DND-41 (cell line): ENCODE measurements at regions not wholly inside any gene's neighbourhood (a gene's known extent, or its start where the extent isn't known, plus 50 kb on each side); places are given as distances from the start of the nearest gene placed in this dataset.

ENCODE experiments used
- ATAC-seq: fragments of 200-7000 bp; cut with Tn5 transposase; 3 replicates; pipeline ENCODE4 v1.9.1; 2021; ENCODE audit warnings: low read depth; ENCODE audit not compliant: insufficient read depth
- DNase-seq: peaks from one replicate; pipeline ENCODE4 v3.0.0-alpha.2; 2020
- H2AFZ ChIP-seq: 2 replicates; pipeline ENCODE4 v1.6.0; 2012; ENCODE audit warnings: low read depth, low read length
- H3K27ac ChIP-seq: 2 replicates; pipeline ENCODE4 v1.5.1; 2012; ENCODE audit warnings: low read length, inconsistent platforms
- H3K27me3 ChIP-seq: fragments of 200-600 bp; sonication (generic); 2 replicates; pipeline ENCODE4 v1.6.0; 2012; ENCODE audit warnings: low read length, mild to moderate bottlenecking, inconsistent platforms; ENCODE audit not compliant: insufficient read depth, poor library complexity
- H3K36me3 ChIP-seq: 2 replicates; pipeline ENCODE4 v1.5.1; 2012; ENCODE audit warnings: low read length, inconsistent platforms; ENCODE audit not compliant: insufficient read depth
- H3K4me1 ChIP-seq: 2 replicates; pipeline ENCODE4 v1.5.1; 2012; ENCODE audit warnings: mild to moderate bottlenecking, low read length; ENCODE audit not compliant: insufficient read depth
- H3K4me2 ChIP-seq: 2 replicates; pipeline ENCODE4 v1.6.0; 2012; ENCODE audit warnings: mild to moderate bottlenecking, moderate library complexity, low read length, inconsistent platforms; ENCODE audit not compliant: insufficient read depth
- H3K4me3 ChIP-seq, 2 experiments: fragments of 200-600 bp in 1 of 2; shearing (Covaris generic) in 1 of 2; 2 replicates each; pipeline ENCODE4 v1.5.1; 2012 to 2016; ENCODE audit warnings: inconsistent platforms in 2 of 2, low read length in 2 of 2, mild to moderate bottlenecking in 2 of 2, low read depth in 1 of 2, moderate library complexity in 1 of 2
- H3K79me2 ChIP-seq: 2 replicates; pipeline ENCODE4 v1.6.0; 2012; ENCODE audit warnings: low read length, inconsistent platforms; ENCODE audit not compliant: insufficient read depth
- H3K9ac ChIP-seq: 2 replicates; pipeline ENCODE4 v1.6.0; 2012; ENCODE audit warnings: low read depth, mild to moderate bottlenecking, inconsistent platforms, low read length, moderate library complexity
- H3K9me3 ChIP-seq: 2 replicates; pipeline ENCODE4 v1.5.1; 2012; ENCODE audit warnings: low read length, moderate library complexity, mild to moderate bottlenecking, inconsistent platforms; ENCODE audit not compliant: insufficient read depth, severe bottlenecking
- H4K20me1 ChIP-seq: 2 replicates; pipeline ENCODE4 v1.6.0; 2012; ENCODE audit warnings: low read length; ENCODE audit not compliant: insufficient read depth
- EZH2 ChIP-seq: IDR thresholded peaks from 3 replicates; pipeline ENCODE4 v1.6.1; 2012; ENCODE audit warnings: borderline replicate concordance, low read depth, mild to moderate bottlenecking, moderate library complexity, low read length, inconsistent platforms; ENCODE audit not compliant: severe bottlenecking
- TF ChIP-seq, protein P1 (sequence below): IDR thresholded peaks from 2 replicates; pipeline ENCODE4 v1.5.1; 2012; ENCODE audit warnings: borderline replicate concordance, low read length, moderate library complexity, mild to moderate bottlenecking; ENCODE audit not compliant: poor library complexity, severe bottlenecking; ENCODE audit errors: extremely low read depth

DNA sequence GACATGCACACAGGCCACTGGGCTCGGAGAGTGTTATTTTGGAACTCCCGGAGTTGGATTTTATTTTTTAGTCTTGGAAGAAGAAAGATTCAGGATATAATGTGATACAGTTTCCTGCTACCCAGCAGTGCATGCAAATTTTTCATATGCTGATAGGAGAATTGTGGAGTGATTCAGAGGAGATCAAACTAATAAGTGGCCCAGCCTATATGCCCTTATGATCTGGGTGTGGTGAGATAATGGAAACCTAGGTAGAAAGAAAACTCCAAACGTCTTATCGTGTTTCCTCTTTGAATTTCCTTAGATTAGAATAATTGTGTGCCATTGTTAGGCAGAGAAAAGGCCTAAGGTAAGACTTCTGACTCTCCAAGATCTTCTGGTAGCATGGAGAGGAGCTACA lies 401.2 kb upstream of the BTBD3 start:
- H3K36me3 ChIP-seq = no peaks in the 10 kb centered on the region
- no peak overlapping the region for H3K4me2 ChIP-seq
- ATAC-seq (no peak), DNase-seq (no peak)
- no peak overlapping the region for H3K4me3 ChIP-seq
- no peak overlapping the region for H2AFZ ChIP-seq
- H3K27me3 ChIP-seq = no peaks in the 10 kb centered on the region
- no peak overlapping the region for H3K27ac ChIP-seq
- H3K79me2 ChIP-seq = no peaks in the 10 kb centered on the region
- no peaks in the 10 kb centered on the region for H4K20me1 ChIP-seq
- no peak overlapping the region for H3K9ac ChIP-seq
- H3K9me3 ChIP-seq = no peaks in the 10 kb centered on the region
- H3K4me1 ChIP-seq = no peaks in the 10 kb centered on the region
- no peak for TF ChIP-seq EZH2
- TF ChIP-seq, protein P1, sequence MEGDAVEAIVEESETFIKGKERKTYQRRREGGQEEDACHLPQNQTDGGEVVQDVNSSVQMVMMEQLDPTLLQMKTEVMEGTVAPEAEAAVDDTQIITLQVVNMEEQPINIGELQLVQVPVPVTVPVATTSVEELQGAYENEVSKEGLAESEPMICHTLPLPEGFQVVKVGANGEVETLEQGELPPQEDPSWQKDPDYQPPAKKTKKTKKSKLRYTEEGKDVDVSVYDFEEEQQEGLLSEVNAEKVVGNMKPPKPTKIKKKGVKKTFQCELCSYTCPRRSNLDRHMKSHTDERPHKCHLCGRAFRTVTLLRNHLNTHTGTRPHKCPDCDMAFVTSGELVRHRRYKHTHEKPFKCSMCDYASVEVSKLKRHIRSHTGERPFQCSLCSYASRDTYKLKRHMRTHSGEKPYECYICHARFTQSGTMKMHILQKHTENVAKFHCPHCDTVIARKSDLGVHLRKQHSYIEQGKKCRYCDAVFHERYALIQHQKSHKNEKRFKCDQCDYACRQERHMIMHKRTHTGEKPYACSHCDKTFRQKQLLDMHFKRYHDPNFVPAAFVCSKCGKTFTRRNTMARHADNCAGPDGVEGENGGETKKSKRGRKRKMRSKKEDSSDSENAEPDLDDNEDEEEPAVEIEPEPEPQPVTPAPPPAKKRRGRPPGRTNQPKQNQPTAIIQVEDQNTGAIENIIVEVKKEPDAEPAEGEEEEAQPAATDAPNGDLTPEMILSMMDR = no peak

DNA sequence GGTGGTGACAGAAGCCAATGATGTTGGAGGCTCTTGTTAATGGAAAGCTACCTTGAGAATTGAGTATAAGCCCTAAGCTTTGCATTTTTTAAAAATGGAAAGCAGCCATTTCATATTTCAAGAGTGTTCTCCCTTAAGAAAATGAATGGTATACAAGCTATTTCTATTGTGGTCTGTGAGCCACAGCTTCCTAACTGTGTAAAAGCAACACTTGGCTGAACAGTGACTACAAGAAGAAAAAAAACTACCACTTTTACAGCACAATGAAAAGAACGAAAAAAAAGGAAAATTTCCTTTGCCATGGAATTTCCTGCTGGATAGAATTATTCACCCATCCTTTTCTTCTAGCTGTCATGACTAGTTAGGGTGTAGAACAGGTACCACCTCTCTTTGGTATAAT lies 397.1 kb upstream of the BTBD3 start:
- H3K4me2 ChIP-seq = no peak overlapping the region
- H3K36me3 ChIP-seq = no peaks in the 10 kb centered on the region
- no peaks in the 10 kb centered on the region for H4K20me1 ChIP-seq
- no peak for ATAC-seq
- no peaks in the 10 kb centered on the region for H3K27me3 ChIP-seq
- no peaks in the 10 kb centered on the region for H3K9me3 ChIP-seq
- no peak overlapping the region for H3K27ac ChIP-seq
- H3K4me3 ChIP-seq = no peak overlapping the region
- no peaks in the 10 kb centered on the region for H3K4me1 ChIP-seq
- DNase-seq = no peak
- TF ChIP-seq, protein P1 = no peak
- TF ChIP-seq EZH2 = no peak
- no peak overlapping the region for H3K9ac ChIP-seq
- no peaks in the 10 kb centered on the region for H3K79me2 ChIP-seq
- H2AFZ ChIP-seq = no peak overlapping the region

DNA sequence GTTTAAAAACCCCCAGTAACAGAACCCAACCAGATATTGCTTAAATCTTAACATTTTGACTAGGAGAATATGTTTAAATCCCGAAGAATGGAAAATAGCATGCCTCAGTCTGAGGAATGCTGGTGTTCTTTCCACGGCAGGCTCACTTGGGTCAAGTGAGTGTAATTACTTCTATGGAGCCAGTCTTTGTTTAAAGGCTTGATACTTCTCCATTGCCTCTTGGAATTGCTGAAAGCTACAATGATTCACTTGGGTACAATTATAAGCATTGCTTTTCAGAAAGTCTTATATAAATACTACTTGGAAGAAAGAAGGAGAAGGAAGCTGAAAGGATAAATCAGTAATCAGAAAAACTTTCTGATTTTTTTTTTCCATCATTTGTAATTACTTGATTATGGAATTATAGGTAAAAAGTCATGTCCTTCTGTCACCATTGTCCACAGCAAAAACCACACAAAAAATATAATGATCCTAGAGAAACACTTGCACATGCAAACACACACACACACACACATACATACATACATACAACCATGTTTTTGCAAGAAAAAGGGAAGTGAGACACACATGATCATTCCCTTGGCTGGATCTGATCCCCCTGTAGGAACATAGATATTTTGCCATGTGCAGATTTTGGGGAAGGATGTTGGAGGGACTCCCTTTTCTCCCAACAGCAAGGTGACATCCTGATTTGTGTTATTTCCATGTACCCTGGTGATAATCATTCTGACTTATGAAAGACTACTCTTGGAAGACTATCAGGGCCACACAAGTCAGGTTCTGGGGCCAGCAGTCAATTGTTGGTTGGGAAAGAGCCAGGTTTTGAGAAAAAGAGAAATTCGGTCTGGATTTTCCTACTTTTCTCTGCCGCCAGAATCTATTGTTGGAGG lies 396.0 kb upstream of the BTBD3 start:
- Histone ChIP-seq H3K4me1 (no peaks in the 10 kb centered on the region), H3K27ac (no peak overlapping the region), H4K20me1 (no peaks in the 10 kb centered on the region), H3K79me2 (no peaks in the 10 kb centered on the region), H3K4me2 (no peak overlapping the region), H3K36me3 (no peaks in the 10 kb centered on the region), H3K9me3 (no peaks in the 10 kb centered on the region), H3K9ac (no peak overlapping the region), H2AFZ (no peak overlapping the region), H3K4me3 (no peak overlapping the region), H3K27me3 (no peaks in the 10 kb centered on the region)
- DNase-seq (no peak), ATAC-seq (no peak)
- TF ChIP-seq, protein P1 = no peak
- no peak for TF ChIP-seq EZH2
